ENCODE measurements at regions not wholly inside any gene's neighbourhood (a gene's known extent, or its start where the extent isn't known, plus 50 kb on each side); places are given as distances from the start of the nearest gene placed in this dataset.

DNA sequence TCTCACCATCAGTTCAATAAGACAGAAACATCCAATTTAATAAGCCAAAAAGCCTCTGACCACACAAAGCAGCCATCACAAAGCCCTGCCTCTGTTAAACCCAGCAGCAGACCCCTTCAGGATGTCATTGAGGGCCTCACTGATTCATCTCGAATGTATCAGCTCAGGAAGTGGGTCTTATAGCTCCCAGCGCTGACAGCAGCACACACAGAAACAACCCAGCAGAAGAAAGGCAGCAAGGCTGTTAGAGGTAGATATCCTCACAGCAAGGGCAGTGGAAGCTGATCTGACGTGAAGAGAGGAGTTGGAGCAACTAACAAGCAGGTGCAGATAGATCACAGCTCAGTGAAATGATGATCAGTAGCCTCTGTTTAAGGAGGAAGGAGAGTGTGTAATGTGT lies 86.2 kb upstream of the NCAM1 start:
- TF ChIP-seq EHMT2 (IDR thresholded peaks at IDR 0.05; ENCODE audit: borderline replicate concordance, low read depth, low read length) (no peak), POLR2AphosphoS2 (IDR thresholded peaks at IDR 0.05; ENCODE audit: low read depth, low read length) (no peak), PHF21A (CRISPR knock-in tag; IDR thresholded peaks at IDR 0.05) (no peak), ZBTB20 (CRISPR knock-in tag; IDR thresholded peaks at IDR 0.05; ENCODE audit: borderline replicate concordance, low read depth) (no peak), SP5 (CRISPR knock-in tag; IDR thresholded peaks at IDR 0.05; ENCODE audit: borderline replicate concordance, low read depth) (no peak), EZH2 (conservative IDR thresholded peaks at IDR 0.05; ENCODE audit: low read depth, low read length) (no peak), ZNF772 (CRISPR knock-in tag; IDR thresholded peaks at IDR 0.05) (no peak)
- TF ChIP-seq, protein P1, sequence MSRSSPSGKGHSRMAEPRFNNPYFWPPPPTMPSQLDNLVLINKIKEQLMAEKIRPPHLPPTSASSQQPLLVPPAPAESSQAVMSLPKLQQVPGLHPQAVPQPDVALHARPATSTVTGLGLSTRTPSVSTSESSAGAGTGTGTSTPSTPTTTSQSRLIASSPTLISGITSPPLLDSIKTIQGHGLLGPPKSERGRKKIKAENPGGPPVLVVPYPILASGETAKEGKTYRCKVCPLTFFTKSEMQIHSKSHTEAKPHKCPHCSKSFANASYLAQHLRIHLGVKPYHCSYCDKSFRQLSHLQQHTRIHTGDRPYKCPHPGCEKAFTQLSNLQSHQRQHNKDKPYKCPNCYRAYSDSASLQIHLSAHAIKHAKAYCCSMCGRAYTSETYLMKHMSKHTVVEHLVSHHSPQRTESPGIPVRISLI (CRISPR knock-in tag; IDR thresholded peaks at IDR 0.05; ENCODE audit: borderline replicate concordance) = no peak

Measured in HepG2 (cell line).